WTC11 (cell line): ENCODE measurements at regions not wholly inside any gene's neighbourhood (a gene's known extent, or its start where the extent isn't known, plus 50 kb on each side); places are given as distances from the start of the nearest gene placed in this dataset.

Experiments
- ATAC-seq: fragments of 200-7000 bp; cut with Tn5 transposase; 2 replicates; pipeline ENCODE4 v1.10.0; 2021; ENCODE audit warnings: mild to moderate bottlenecking, moderate library complexity
- CTCF ChIA-PET: fragments of 300-600 bp; sonication (Branson Sonifier 250); formaldehyde crosslinking; loops from one replicate; lab custom pipeline; 2021; ENCODE audit warnings: antibody characterized with exemption; lab: Charles Lee
- POLR2A ChIA-PET: fragments of 350-600 bp; sonication (Branson Sonifier 250); formaldehyde crosslinking; loops from one replicate; lab custom pipeline; 2021; ENCODE audit warnings: antibody characterized with exemption; lab: Charles Lee
- DNase-seq: peaks from one replicate; pipeline ENCODE4 v3.0.0; 2021; ENCODE audit warnings: low spot score
- H3K27ac Mint-ChIP-seq: 2 replicates; pipeline ENCODE4 v1.8.0; 2021; ENCODE audit warnings: mixed read lengths
- H3K27me3 Mint-ChIP-seq: 2 replicates; pipeline ENCODE4 v1.8.0; 2021; ENCODE audit warnings: low read depth, mild to moderate bottlenecking, moderate library complexity, mixed read lengths
- H3K36me3 Mint-ChIP-seq: 2 replicates; pipeline ENCODE4 v1.8.0; 2021; ENCODE audit warnings: mixed read lengths
- H3K4me1 Mint-ChIP-seq: 2 replicates; pipeline ENCODE4 v1.8.0; 2022; ENCODE audit warnings: mixed read lengths
- H3K4me3 Mint-ChIP-seq: 2 replicates; pipeline ENCODE4 v1.8.0; 2021; ENCODE audit warnings: mild to moderate bottlenecking, moderate library complexity, mixed read lengths
- H3K9me3 Mint-ChIP-seq: 2 replicates; pipeline ENCODE4 v1.8.0; 2021; ENCODE audit warnings: mixed read lengths
- ATF2 ChIP-seq: sonication (generic); formaldehyde crosslinking; IDR thresholded peaks from 2 replicates; pipeline ENCODE4 v1.8.1; 2022; ENCODE audit warnings: low read depth, missing genetic modification reagents, borderline replicate concordance
- ERG ChIP-seq: fragments of 250-450 bp; sonication (Bioruptor Pico); IDR thresholded peaks from 2 replicates; pipeline ENCODE4 v1.8.0; 2021; ENCODE audit warnings: mild to moderate bottlenecking
- FOXP4 ChIP-seq: sonication (generic); formaldehyde crosslinking; IDR thresholded peaks from 2 replicates; pipeline ENCODE4 v1.8.0; 2022; ENCODE audit warnings: mild to moderate bottlenecking, missing genetic modification reagents
- GABPB1 ChIP-seq: sonication (generic); formaldehyde crosslinking; IDR thresholded peaks from 2 replicates; pipeline ENCODE4 v1.8.1; 2023; ENCODE audit warnings: mild to moderate bottlenecking, missing genetic modification reagents
- JAZF1 ChIP-seq: fragments of 250-450 bp; sonication (Bioruptor Pico); IDR thresholded peaks from 2 replicates; pipeline ENCODE4 v1.9.0; 2021; ENCODE audit warnings: moderate library complexity, mild to moderate bottlenecking, inconsistent platforms
- NR2C2 ChIP-seq: sonication (generic); formaldehyde crosslinking; IDR thresholded peaks from 2 replicates; pipeline ENCODE4 v1.8.0; 2022; ENCODE audit warnings: mild to moderate bottlenecking, missing genetic modification reagents
- PRDM15 ChIP-seq: sonication (generic); formaldehyde crosslinking; IDR thresholded peaks from 2 replicates; pipeline ENCODE4 v1.8.0; 2022; ENCODE audit warnings: missing genetic modification reagents
- TCF7 ChIP-seq: sonication (generic); formaldehyde crosslinking; IDR thresholded peaks from 2 replicates; pipeline ENCODE4 v1.8.0; 2022; ENCODE audit warnings: mild to moderate bottlenecking, low read depth, missing genetic modification reagents, moderate library complexity
- USF1 ChIP-seq: sonication (generic); formaldehyde crosslinking; IDR thresholded peaks from 2 replicates; pipeline ENCODE4 v1.8.0; 2022; ENCODE audit warnings: mild to moderate bottlenecking, missing genetic modification reagents
- USF2 ChIP-seq: sonication (generic); formaldehyde crosslinking; IDR thresholded peaks from 2 replicates; pipeline ENCODE4 v1.8.1; 2023; ENCODE audit warnings: mild to moderate bottlenecking, missing genetic modification reagents, moderate library complexity
- ZNF121 ChIP-seq: sonication (generic); formaldehyde crosslinking; IDR thresholded peaks from 2 replicates; pipeline ENCODE4 v1.8.0; 2023; ENCODE audit warnings: missing genetic modification reagents
- ZNF219 ChIP-seq: sonication (generic); formaldehyde crosslinking; IDR thresholded peaks from 2 replicates; pipeline ENCODE4 v1.8.0; 2023; ENCODE audit warnings: missing genetic modification reagents, mild to moderate bottlenecking, borderline replicate concordance
- ZNF416 ChIP-seq: fragments of 250-450 bp; sonication (Bioruptor Pico); IDR thresholded peaks from 2 replicates; pipeline ENCODE4 v1.9.0; 2021; ENCODE audit warnings: mild to moderate bottlenecking, inconsistent platforms
- ZNF425 ChIP-seq: fragments of 250-450 bp; sonication (Bioruptor Pico); conservative IDR thresholded peaks from 2 replicates; pipeline ENCODE4 v1.9.0; 2021; ENCODE audit warnings: mild to moderate bottlenecking
- ZSCAN18 ChIP-seq: fragments of 250-450 bp; sonication (Bioruptor Pico); IDR thresholded peaks from 2 replicates; pipeline ENCODE4 v2.1.2; 2022; ENCODE audit warnings: mild to moderate bottlenecking, moderate library complexity

- TF ChIP-seq PRDM15 (CRISPR knock-in tag) (no peak), ATF2 (CRISPR knock-in tag) (no peak), TCF7 (CRISPR knock-in tag) (no peak), ZNF425 (CRISPR knock-in tag) (no peak), ERG (CRISPR knock-in tag) (no peak), GABPB1 (CRISPR knock-in tag) (no peak), NR2C2 (CRISPR knock-in tag) (no peak), FOXP4 (no peak), ZNF121 (CRISPR knock-in tag) (no peak), ZNF416 (CRISPR knock-in tag) (no peak)
Observed at GRCh38 chr17:54404259-54404658, 496.4 kb upstream of the TOM1L1 start (continued).

- POLR2A ChIA-PET, result no interaction called here
- ATAC-seq, result no peak
- TF ChIP-seq JAZF1, result no peak
- no peak for TF ChIP-seq ZNF219 (CRISPR knock-in tag)
- TF ChIP-seq ATF2 (CRISPR knock-in tag), result no peak
- TF ChIP-seq USF1 (CRISPR knock-in tag), result no peak
- TF ChIP-seq ZSCAN18 (CRISPR knock-in tag), result no peak
- no peak for TF ChIP-seq USF2 (CRISPR knock-in tag)
- TF ChIP-seq PRDM15 (CRISPR knock-in tag), result no peak
Observed at GRCh38 chr17:54405826-54406225, 494.8 kb upstream of the TOM1L1 start.

More at GRCh38 chr17:54405826-54406225, 494.8 kb upstream of the TOM1L1 start:
- CTCF ChIA-PET, result no interaction called here
- no peak overlapping the region for H3K4me3 Mint-ChIP-seq
- no peak for DNase-seq
- H3K9me3 Mint-ChIP-seq, result peaks cover 75% of the 10 kb centered on the region
- peaks cover 5% of the 10 kb centered on the region; the same call in 1 of the 2 replicates for H3K4me1 Mint-ChIP-seq
- no peaks in the 10 kb centered on the region for H3K27me3 Mint-ChIP-seq
- H3K36me3 Mint-ChIP-seq, result peaks cover 39% of the 10 kb centered on the region
- no peak overlapping the region for H3K27ac Mint-ChIP-seq
